GM23248 (cell line): ENCODE measurements at regions not wholly inside any gene's neighbourhood (a gene's known extent, or its start where the extent isn't known, plus 50 kb on each side); places are given as distances from the start of the nearest gene placed in this dataset.

Source experiments
- EZH2 ChIP-seq: fragments of 200-600 bp; sonication (generic); IDR thresholded peaks from 2 replicates; pipeline ENCODE4 v1.6.1; 2018; ENCODE audit warnings: antibody characterized with exemption, mild to moderate bottlenecking; ENCODE audit not compliant: insufficient read depth, poor library complexity, severe bottlenecking
- EZH2phosphoT487 ChIP-seq: fragments of 200-600 bp; sonication (generic); IDR thresholded peaks from 2 replicates; pipeline ENCODE4 v1.6.1; 2018; ENCODE audit warnings: antibody characterized with exemption, moderate library complexity, mild to moderate bottlenecking, low read depth; ENCODE audit not compliant: insufficient read depth

DNA sequence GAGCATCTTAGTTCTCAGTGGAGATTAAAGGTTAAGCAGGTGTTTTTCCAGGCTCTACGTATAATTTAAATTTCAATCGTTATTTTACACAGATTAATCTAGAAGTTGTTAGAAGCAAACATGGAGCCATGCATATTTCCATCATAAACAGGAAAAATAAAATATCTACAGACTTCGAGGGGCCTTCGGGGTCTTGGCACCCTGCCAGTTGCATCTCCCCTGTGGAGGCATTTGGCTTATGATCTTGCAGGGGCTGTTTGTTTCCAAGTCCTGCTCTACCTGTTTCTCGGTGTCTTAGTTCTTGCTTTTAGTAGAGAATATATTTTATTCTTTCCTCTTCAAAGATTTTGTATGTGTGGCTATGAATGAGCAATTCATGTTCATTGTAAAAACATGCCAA, 67.2 kb upstream of the FAM136A start:
- no peak for TF ChIP-seq EZH2
- no peak for TF ChIP-seq EZH2phosphoT487
